ENCODE measurements at regions not wholly inside any gene's neighbourhood (a gene's known extent, or its start where the extent isn't known, plus 50 kb on each side); places are given as distances from the start of the nearest gene placed in this dataset.
A peak's percentile ranks its signal among the peaks of the same experiment; 100 is the strongest.

DNA sequence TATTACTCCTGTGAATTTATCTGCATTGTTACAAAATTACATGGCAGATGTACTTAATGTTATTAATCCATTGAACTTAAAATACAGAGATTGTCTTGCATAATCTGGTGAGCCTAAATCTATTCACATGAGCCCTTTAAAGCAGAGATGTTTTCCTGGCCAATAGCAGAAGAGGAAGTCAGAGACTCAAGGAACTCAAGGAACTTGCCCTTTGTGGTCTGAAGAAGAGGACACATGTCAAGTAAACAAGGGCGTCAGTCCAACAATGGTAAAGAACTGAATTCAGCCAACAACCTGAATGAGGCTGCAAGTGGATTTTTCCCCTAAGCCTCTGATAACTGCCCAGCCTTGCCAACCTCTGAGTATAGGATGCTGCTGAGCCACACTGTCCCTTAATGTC lies 356.3 kb upstream of the PKDCC start:
- DNase-seq (ENCODE audit: low spot score), result peak; percentile 36

DNA sequence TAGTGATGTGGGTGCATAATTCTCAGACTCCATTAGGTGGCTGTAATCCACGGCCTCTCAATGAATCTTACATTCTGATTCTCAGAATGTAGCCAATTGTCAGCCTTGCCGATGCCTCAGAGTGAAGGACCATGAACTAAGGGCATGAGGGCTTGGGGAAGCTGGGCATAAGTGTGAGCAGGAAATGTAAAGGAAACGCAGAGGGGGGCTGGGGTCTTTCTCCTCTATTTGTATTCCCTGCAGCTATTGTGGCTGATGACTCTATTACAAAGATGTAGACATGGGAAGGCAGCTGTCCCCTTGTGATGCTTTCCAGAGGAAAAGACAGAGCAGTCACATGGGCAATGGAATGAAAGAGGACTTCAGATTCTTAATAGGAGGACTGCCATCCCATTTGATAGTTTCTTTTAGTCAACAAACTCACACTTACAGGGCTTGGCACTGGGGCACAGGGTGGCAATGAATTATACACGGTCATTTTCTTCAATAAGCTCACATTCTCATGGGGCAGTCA lies 353.2 kb upstream of the PKDCC start:
- DNase-seq (ENCODE audit: low spot score), result peak; percentile 42

DNA sequence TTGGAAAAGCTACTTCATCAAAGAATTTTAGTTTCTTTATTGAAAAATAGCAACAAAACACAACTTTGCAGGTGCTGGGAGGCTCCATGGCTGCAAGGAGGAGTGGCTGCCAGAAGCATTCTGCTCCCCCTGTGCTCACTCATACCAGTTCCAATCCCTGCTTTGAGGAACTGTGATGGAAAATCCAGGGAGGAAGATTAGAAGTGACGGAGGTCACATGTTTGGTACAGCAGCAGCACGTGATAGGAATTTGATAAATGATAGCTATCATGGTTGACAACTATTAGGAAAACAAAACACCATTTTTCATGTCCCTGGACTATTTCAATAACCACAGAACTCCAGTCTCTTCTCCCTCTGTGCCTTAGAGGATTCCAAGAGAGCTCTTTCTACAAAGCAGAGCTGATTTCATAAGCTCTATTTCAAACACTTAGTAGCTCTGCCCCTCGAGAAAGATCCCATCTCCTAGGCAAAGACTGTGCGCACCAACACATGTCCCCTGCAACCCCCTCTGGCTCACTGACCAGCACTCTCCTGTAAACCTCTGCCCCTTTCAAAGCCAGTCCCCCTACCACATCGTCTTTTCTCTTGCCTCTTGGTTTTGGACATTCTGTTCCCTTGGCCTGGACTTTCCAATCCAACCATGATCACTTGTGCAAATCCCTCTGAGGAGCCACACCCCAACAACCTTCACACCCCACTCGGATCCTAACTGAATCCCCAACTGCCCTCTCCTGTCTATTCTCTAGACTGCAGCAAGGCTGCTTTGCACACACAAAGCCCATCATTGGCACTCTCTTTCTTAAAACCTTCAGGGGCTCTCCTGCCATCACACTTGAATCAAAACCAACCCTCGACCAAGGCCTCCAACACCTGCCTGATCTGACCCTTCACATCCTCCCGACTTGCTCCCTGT lies 352.4 kb upstream of the PKDCC start:
- no peak for DNase-seq (ENCODE audit: low spot score)

DNA sequence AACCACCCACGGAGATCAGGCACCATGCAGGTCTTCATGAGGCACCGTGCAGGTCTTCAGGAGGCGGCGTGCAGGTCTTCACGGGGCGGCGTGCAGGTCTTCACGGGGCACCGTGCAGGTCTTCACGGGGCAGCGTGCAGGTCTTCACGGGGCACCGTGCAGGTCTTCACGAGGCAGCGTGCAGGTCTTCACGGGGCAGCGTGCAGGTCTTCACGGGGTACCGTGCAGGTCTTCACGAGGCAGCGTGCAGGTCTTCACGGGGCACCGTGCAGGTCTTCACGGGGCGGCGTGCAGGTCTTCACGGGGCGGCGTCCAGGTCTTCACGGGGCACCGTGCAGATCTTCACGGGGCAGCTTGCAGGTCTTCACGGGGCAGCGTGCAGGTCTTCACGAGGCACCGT lies 350.4 kb upstream of the PKDCC start:
- DNase-seq (ENCODE audit: low spot score), result no peak

DNA sequence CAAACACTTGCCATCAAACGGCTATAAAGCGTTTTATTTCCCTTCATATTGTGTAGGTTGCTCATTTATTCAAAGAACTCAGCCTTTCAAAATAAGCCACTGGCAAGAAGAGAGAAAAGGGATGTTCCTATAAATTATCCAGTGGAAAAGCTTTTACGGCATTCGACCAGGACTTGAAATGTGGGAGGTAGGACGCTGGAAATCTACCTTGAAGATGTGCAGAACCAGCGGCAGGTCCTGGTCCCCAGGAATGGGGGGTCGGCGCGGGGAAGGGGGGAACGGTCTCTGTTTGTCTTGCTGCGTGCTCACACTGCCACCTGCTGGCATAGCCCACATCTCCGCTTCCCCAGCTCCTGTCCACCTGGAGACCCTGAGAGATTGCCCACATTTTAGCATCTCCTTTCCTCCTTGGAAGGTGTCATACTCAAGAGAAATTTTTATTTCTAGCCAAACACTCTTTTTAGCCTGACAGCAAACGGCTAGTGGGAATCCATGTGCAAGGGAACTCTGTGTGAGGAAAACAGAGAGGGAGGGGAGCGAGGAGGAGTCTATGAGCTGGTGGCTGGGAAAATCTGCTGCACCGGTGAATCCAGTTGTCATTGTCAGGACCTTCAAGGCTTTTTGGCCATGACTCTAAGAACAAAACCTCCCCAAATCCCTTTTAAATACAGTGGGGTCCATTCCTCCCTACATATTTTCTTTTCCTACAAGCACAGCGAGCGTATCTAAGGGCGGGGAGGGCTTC lies 349.0 kb upstream of the PKDCC start:
- DNase-seq (ENCODE audit: low spot score), result peak; percentile 9

DNA sequence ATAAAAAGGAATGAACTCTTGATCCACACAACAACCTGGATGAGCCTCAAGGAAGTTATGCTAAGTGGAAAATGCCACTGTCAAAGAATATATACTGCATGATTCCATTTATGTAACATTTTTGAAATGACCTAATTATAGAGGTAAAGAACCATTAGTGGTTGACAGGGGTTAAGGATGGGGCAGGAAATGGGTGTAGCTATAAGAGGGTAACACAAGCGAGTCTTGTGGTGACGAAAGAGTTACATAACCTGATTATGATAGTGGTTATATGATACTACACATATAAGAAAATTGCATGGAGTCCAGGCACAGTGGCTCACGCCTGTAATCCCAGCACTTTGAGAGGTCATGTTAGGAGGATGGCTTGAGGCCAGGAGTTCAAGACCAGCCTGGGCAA lies 346.6 kb upstream of the PKDCC start:
- no peak for DNase-seq (ENCODE audit: low spot score)

DNA sequence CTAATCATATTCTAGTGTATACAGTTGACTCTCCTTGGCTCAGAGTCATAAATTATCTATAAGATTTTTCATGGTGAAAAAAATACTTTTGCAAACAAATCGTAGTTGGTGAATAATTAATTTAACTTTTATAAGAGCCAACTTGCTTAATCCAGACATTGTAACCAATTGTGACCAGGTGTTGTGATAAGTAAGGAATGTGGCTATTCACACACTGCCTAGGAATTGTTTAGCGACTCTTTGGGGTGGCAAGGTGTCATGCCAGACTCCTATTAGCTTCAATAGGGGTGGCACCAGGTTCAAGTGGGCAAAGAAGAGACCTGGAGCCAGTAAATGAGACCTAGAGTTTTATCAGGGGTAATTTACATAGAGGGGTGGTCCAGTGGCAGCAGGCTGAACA lies 344.7 kb upstream of the PKDCC start:
- no peak for DNase-seq (ENCODE audit: low spot score)

DNA sequence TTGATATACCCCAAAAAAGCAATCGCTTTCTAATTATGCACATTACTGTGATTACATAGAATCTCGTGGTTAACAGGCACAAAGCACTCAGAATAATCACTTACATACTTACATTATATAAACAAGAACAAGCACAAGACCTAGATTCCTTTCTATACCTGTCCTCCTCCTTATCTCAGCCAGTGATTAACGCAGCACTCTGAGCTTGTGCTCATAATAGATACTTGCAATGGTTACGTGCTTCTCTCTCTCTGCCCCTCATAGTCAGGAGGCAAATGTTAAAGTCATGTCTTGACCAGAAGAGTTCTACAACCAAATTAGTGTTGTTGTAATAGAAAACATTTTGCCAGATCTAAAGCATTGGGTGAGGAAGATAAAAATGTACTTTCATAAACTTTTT lies 342.2 kb upstream of the PKDCC start:
- no peak for DNase-seq (ENCODE audit: low spot score)

DNA sequence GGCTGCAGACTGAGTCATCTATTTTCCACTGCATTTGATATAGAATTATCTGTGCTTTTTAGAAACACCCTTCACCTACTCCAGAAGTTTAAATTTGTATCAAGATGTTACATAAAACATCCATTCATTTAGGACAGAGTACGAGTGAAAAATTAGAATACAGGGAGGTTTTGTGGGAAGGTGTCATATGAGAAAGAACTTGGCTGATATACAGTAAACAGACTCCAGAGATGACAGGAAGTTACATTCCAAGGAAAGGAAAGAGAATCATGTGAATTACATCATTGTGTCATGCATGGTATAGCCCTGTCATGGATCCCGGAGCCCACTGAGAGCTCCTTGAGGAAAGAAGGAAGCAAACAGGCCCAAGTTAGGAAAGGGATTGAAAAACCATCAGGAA lies 341.5 kb upstream of the PKDCC start:
- no peak for DNase-seq (ENCODE audit: low spot score)

DNA sequence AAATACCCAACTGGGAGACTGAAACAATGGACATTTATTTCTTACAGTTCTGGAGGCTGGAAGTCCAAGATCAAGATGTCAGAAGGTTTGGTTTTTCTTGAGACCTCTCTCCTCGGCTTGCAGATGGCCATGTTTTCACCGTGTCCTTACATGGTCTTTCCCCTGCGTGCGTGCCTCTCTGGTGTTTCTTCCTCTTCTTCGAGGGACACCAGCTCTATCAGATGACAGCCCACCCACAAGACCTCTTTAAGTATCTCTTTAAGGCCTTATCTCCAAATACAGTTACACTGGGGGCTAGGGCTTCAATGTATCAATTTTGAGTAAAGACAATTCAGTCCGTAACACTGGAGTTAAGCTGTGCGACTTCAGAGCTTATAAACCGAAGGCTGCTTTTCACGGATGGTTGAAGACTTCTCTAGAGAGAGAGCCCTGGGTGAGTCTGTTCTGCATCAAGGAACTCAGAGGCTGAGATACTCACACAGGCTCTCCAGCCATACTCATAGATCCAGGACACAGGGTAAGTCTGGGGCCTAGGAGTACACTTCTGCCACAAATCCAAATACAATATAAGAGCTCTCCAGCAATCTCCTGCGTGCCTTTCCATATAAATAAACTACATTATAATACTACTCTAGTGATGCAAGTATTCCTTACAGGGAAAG lies 339.9 kb upstream of the PKDCC start:
- DNase-seq (ENCODE audit: low spot score), result no peak

DNA sequence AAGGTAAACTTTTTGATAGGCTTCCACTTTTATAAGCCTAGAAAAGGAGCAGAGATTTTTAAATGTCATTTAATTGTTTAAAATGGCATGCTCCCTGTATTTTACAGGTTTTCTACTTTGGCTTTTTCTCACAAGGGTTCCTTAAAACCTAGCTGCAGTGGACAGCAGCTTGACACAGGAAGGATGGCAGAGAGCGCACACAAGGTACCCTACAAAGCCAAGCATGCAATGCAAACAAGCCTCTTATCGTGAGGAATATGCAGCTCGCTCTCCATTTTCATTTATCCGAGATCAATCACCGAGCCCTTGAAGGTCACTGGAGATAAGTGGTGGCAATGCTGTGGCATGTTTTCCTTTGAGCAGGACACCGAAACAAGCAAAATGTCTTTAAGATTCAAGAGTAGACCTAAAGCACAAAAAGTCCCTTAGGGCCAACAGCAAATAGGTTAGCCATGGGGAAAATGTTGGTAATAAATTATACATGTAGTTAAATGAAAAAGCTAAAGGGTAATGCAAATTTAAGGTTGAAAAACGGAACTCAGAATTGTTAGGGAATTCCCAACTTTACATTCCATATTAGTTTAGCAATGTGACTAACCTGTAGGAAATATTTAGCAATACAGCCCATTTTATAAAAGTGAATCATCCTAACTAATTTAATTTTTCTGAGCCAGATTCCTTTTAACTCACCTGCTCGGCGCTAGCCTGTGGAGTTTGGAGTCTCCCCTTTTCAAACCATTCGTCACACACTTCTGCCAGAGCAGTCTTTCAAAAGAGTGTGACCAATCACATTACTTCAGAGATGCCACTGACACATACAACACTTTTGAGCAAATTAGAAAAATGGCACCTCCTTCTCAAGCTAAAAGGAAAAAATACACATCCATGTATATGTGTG lies 337.9 kb upstream of the PKDCC start:
- DNase-seq (ENCODE audit: low spot score), result no peak

DNA sequence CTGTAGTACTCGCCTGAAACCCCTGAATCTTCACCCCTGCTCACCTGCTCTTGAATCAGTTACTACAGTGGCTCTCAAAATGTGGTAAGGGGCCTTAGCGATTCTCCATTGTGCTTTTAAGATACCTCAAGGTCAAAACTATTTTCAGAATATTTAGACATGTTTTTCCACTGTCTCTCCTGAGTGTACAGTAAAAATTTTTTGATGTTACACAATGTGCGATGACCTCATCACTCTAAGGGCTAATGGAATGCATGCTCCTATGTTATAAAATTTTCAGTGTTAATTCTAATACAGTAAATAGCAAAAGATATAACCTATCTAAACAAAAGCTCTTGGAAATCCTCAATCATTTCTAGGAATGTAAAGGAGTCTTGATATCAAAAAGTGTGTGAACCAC lies 336.9 kb upstream of the PKDCC start:
- DNase-seq (ENCODE audit: low spot score), result no peak

DNA sequence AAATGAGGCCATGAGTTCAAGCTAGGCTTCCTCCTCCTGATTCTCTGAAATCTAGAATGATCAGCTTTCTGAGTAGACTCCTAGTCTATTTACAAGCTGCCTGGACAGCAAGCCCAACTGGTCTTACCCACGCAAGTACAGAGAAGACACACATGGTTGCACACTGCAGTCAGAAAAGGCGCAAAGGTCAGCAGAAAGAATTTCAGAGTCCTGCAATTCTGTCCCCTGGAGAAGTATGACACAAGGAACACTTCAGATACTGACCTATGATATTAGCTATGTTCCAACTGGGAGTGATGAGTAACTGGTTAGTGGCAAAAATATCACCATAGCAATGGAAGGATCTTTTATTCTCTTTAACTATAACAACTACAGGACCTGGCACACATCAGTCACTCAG lies 336.1 kb upstream of the PKDCC start:
- DNase-seq (ENCODE audit: low spot score), result no peak

DNA sequence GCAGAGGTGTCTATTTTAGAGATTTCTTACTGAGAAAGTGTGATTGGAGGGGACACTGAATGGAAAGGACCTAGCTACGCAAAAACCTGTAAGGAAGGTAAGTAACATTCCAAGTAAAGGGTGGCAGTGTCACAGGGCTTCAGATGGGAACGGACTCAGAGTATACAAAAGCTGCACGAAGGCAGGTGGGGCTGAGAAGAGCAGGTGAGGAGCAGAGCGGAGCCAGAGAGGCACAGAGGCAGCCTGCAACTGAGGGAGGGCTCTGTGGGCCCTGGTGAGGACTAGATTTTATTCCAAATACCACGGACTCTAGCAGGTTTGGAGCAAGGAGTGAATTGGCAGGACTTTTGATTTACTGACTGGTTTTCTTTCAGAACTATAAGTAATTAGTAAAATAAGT lies 331.3 kb upstream of the PKDCC start:
- DNase-seq (ENCODE audit: low spot score), result no peak

DNA sequence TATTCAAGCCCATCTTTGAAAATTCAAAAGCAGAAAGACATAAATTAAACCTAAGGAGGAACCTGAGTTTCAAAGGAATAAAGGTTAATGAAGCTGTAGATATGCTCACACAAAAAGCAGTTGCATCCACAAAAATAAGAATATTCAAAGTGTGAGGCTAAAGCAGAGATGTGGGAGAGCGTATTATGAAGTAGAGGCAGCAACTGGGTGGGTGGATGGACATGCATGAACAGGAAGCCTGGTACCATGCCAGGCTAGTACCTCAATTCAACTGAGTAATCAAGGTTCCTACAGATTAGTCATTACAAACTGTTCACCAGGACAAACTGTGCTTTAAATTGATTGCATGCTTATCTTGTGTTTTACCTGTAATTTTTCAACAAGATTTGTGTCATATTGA lies 330.0 kb upstream of the PKDCC start:
- no peak for DNase-seq (ENCODE audit: low spot score)

DNA sequence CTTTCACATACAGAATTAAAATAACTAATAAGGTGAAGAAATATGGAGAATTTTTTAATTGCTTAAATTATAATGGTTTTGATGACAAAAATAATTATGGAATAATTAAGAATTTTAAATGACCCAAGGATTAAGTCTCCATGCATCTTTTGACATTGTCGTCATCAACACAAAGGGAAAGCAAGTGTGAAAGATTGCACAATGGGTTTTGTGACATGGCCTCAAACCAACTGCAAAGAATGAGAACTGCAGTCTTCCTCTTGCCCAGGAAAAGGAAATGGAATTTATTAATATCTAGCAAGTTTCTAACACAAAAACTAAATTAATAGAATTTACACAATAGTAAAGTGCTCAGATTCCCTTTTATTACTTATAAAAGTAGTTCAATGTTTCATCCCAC lies 329.1 kb upstream of the PKDCC start:
- no peak for DNase-seq (ENCODE audit: low spot score)

DNA sequence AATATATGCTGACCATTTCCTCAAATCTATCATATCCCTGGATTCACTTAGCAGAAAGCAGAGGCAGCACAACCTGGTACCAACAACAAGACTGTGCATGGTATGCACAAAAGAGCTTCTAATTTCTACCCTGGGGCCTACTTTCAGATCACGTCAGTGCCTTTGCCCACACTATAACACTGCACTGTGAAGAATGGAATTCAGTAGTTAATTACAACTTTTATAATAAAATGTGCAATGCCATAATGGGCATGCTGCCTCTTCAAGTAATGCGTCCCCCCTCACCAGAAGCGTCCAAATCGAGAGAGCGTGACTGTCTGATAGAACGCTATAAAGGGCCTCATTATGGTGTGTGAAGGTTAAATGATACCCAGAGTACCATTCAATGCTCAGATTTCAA lies 328.1 kb upstream of the PKDCC start:
- no peak for DNase-seq (ENCODE audit: low spot score)

DNA sequence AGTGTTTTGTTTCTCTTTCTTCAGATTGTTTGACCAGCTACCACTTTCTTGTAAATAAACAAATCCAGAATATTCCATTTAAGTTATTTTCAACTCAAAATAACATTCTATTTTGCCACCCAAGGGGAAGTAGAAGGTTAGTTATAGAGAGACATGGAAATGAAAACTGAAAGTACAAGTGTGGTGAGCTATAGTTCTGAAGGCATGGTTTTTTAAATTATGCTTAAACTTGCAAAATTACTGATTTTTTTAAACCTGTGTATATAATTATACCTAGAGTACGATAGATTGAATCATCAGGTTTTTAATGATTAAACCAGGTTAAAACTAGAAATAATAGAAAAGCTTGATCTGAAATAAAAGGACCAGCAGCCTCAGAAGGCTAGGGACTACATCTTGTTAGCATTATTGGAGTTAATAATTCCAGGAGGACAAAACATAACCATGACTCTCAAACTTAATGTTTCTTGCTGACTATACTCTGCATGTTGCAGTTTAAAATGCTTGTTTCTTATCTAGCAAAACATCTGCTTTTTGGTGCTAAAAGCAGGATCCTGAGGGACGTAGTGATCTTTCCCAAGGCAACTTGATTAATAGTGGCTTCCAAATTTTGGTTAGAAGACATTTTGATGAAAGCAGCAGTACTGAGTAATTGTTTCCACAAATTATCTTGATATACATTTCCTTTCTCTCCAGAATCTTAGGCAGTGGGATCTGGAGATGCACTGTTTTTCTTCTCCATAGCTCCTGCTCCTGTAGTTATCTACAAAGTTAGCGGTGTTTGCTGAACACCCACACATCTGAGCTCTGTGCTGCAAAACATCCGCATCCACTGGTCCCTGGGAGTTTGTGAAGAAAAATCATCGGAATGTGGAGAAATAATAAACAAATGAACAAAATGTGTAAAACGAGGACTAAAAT lies 327.2 kb upstream of the PKDCC start:
- no peak for DNase-seq (ENCODE audit: low spot score)

DNA sequence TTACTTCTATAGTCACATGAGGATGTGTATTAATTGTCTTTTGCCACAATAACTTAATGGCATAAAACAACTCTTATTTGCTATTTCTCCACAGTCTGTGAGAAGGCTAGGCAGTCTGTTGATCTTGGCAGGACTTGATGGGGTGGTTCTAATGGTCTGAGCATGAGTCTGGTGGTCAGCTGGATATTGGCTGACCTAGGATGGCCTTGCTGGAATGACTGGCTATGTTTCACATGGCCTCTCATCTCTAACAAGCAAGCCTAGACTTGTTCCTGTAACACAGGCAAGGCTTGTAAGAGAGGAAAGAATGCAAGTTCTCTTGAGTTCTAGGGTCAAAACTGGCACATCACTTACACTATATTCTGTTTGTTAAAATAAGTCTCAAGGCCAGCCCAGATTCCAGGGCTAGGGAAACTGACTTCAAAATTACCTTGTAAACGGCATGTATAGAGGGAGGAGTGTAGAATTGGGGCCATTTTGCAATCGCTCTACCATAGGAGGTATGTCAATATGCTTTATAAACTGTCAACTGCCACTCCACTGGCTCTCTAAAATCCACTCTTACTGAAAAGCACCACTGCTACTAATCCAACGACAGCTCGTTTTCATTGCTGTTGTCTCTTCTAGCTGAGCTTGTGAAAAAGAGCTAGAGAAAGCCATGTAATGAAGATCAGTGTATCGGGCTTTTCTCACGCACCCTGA lies 325.0 kb upstream of the PKDCC start:
- no peak for DNase-seq (ENCODE audit: low spot score)

DNA sequence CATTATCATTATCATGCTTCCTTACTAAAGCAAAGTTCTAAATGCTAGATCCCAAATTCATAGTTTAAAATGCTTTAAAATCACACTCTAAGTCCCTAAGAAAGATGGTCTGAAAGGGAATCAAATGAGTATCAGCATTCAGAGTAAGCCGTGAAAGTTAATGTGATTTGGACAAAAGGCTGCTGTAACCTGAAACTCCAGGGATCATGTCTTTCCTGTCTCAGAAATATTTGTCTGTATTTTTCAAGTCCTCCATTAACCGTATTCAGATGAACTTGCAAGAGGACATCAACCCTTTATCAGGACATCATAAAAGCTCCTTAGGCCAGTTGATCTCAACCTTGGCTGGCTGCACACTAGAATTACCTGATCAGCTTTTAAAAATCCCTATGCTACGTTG lies 324.3 kb upstream of the PKDCC start:
- no peak for DNase-seq (ENCODE audit: low spot score)

Measured in pons (tissue), 1 donor.